H1 (cell line): ENCODE measurements at regions not wholly inside any gene's neighbourhood (a gene's known extent, or its start where the extent isn't known, plus 50 kb on each side); places are given as distances from the start of the nearest gene placed in this dataset.

Experiments
- CTCF ChIA-PET: fragments of 300-600 bp; sonication (Branson Sonifier 250); formaldehyde crosslinking; loops from one replicate; lab custom pipeline; 2021; ENCODE audit not compliant: partially characterized antibody; lab: Charles Lee
- POLR2A ChIA-PET: fragments of 300-600 bp; sonication (Branson Sonifier 250); formaldehyde crosslinking; loops from one replicate; lab custom pipeline; 2021; ENCODE audit warnings: inconsistent platforms; ENCODE audit not compliant: partially characterized antibody; lab: Charles Lee
- DNase-seq, 2 experiments: peaks; one replicate each; pipeline versions ENCODE4 v3.0.0 to v3.0.0-alpha.2; 2010 to 2022; ENCODE audit warnings: low spot score in 2 of 2, low read depth in 1 of 2, mixed read lengths in 1 of 2
- FAIRE-seq: peaks from 2 replicates; lab custom pipeline; 2011; peaks lifted over from hg19 to GRCh38; lab: Jason Lieb, UNC
- H2AFZ ChIP-seq: 2 replicates; pipeline ENCODE4 v1.8.1; 2012; ENCODE audit warnings: low read length, inconsistent platforms
- H2AK5ac ChIP-seq: 2 replicates; pipeline ENCODE4 v1.6.1; 2013; ENCODE audit warnings: low read depth, low read length
- H2BK120ac ChIP-seq: replicated peaks from 2 replicates; pipeline ENCODE3; 2013; ENCODE audit warnings: low read depth, low read length, inconsistent platforms
- H2BK12ac ChIP-seq: 2 replicates; pipeline ENCODE4 v1.6.1; 2013; ENCODE audit warnings: low read depth, low read length
- H2BK15ac ChIP-seq: 2 replicates; pipeline ENCODE4 v1.6.1; 2013; ENCODE audit warnings: low read length
- H2BK20ac ChIP-seq: 2 replicates; pipeline ENCODE4 v1.6.1; 2013; ENCODE audit warnings: low read length
- H2BK5ac ChIP-seq: 2 replicates; pipeline ENCODE4 v1.6.1; 2013; ENCODE audit warnings: low read depth, low read length
- H3K14ac ChIP-seq: 2 replicates; pipeline ENCODE4 v1.6.1; 2013; ENCODE audit warnings: inconsistent platforms; ENCODE audit not compliant: insufficient read length
- H3K18ac ChIP-seq: 2 replicates; pipeline ENCODE4 v1.6.1; 2013; ENCODE audit warnings: low read length; ENCODE audit errors: extremely low read depth
- H3K23ac ChIP-seq: 2 replicates; pipeline ENCODE4 v1.6.1; 2013; ENCODE audit warnings: inconsistent platforms; ENCODE audit not compliant: insufficient read length
- H3K23me2 ChIP-seq: 2 replicates; pipeline ENCODE4 v1.6.1; 2013; ENCODE audit warnings: low read depth, low read length
- H3K27ac ChIP-seq: 2 replicates; pipeline ENCODE4 v1.6.1; 2011; ENCODE audit warnings: low read depth, low read length, inconsistent platforms
- H3K27me3 ChIP-seq, 4 experiments: replicated peaks in 1 of 4; 1 replicate in 1 of 4; 2 replicates in 3 of 4; pipeline versions ENCODE4 v1.6.1 to v1.8.1; 2011 to 2013; ENCODE audit warnings: low read length in 3 of 4, mild to moderate bottlenecking in 3 of 4, inconsistent platforms in 2 of 4, mixed read lengths in 2 of 4, moderate library complexity in 1 of 4; ENCODE audit not compliant: control insufficient read depth in 3 of 4, insufficient read depth in 3 of 4; ENCODE audit errors: extremely low read depth in 1 of 4
- H3K36me3 ChIP-seq, 4 experiments: 2 replicates each; pipeline versions ENCODE4 v1.6.1 to v1.8.1; 2011 to 2013; ENCODE audit warnings: mild to moderate bottlenecking in 4 of 4, low read length in 3 of 4, moderate library complexity in 2 of 4, control low read depth in 1 of 4, inconsistent platforms in 1 of 4; ENCODE audit not compliant: insufficient read depth in 4 of 4, control insufficient read depth in 2 of 4
- H3K4ac ChIP-seq: replicated peaks from 2 replicates; pipeline ENCODE3; 2013; ENCODE audit warnings: low read length, low read depth, mixed read lengths, inconsistent platforms; ENCODE audit not compliant: insufficient read length
- H3K4me1 ChIP-seq, 4 experiments: replicated peaks in 1 of 4; 1 replicate in 1 of 4; 2 replicates in 3 of 4; pipeline versions ENCODE4 v1.6.1 to v1.8.1; 2011 to 2013; ENCODE audit warnings: low read length in 3 of 4, inconsistent platforms in 2 of 4, mixed read lengths in 1 of 4; ENCODE audit not compliant: insufficient read depth in 4 of 4, control insufficient read depth in 3 of 4
- H3K4me2 ChIP-seq, 2 experiments: 2 replicates each; pipeline versions ENCODE4 v1.6.1 to v1.8.1; 2011 to 2013; ENCODE audit warnings: low read depth in 2 of 2, low read length in 2 of 2, control low read depth in 1 of 2, inconsistent platforms in 1 of 2, mild to moderate bottlenecking in 1 of 2; ENCODE audit not compliant: insufficient read depth in 1 of 2
- H3K4me3 ChIP-seq, 4 experiments: fragments of 200-600, 300-600 bp in 1 of 4; sonication (generic), shearing (Covaris generic), sonication (Bioruptor Twin) in 1 of 4; 2 replicates each; pipeline versions ENCODE4 v1.5.1 to v1.8.1; 2011 to 2016; ENCODE audit warnings: low read length in 4 of 4, low read depth in 3 of 4, control low read depth in 2 of 4, inconsistent platforms in 2 of 4, mild to moderate bottlenecking in 2 of 4, mixed read lengths in 1 of 4, moderate library complexity in 1 of 4; ENCODE audit not compliant: insufficient read depth in 2 of 4; ENCODE audit errors: extremely low read depth in 1 of 4
- H3K56ac ChIP-seq: replicated peaks from 2 replicates; pipeline ENCODE3; 2013; ENCODE audit warnings: low read depth, mild to moderate bottlenecking, mixed read lengths, low read length, inconsistent platforms; ENCODE audit not compliant: insufficient read length
- H3K79me1 ChIP-seq: 2 replicates; pipeline ENCODE4 v1.6.1; 2013; ENCODE audit warnings: low read depth, low read length, control low read depth
- H3K79me2 ChIP-seq, 2 experiments: 2 replicates each; pipeline versions ENCODE4 v1.6.1 to v1.8.1; 2012 to 2013; ENCODE audit warnings: low read length in 2 of 2, mild to moderate bottlenecking in 2 of 2, inconsistent platforms in 1 of 2; ENCODE audit not compliant: insufficient read depth in 2 of 2, control insufficient read depth in 1 of 2
- H3K9ac ChIP-seq, 4 experiments: replicated peaks in 1 of 4; 1 replicate in 1 of 4; 2 replicates in 3 of 4; pipeline versions ENCODE4 v1.6.1 to v1.8.1; 2011 to 2013; ENCODE audit warnings: low read depth in 3 of 4, low read length in 3 of 4, control low read depth in 2 of 4, mild to moderate bottlenecking in 2 of 4, moderate library complexity in 2 of 4, inconsistent platforms in 1 of 4; ENCODE audit errors: extremely low read depth in 1 of 4
- H3K9me3 ChIP-seq, 2 experiments: 2 replicates each; pipeline versions ENCODE4 v1.6.1 to v1.8.1; 2012 to 2013; ENCODE audit warnings: mild to moderate bottlenecking in 2 of 2, moderate library complexity in 2 of 2, control low read depth in 1 of 2, inconsistent platforms in 1 of 2, low read depth in 1 of 2, low read length in 1 of 2, mixed read lengths in 1 of 2; ENCODE audit not compliant: insufficient read depth in 2 of 2
- H4K20me1 ChIP-seq, 2 experiments: replicated peaks in 1 of 2; 2 replicates each; pipeline versions ENCODE3 to v1.8.1; 2011 to 2013; ENCODE audit warnings: inconsistent platforms in 2 of 2, low read length in 2 of 2, mild to moderate bottlenecking in 1 of 2; ENCODE audit not compliant: insufficient read depth in 2 of 2, control insufficient read depth in 1 of 2
- H4K5ac ChIP-seq: 2 replicates; pipeline ENCODE4 v1.6.1; 2013; ENCODE audit warnings: low read length, low read depth, mixed read lengths, inconsistent platforms; ENCODE audit not compliant: insufficient read length
- H4K8ac ChIP-seq: 2 replicates; pipeline ENCODE4 v1.8.0; 2013; ENCODE audit warnings: mild to moderate bottlenecking, moderate library complexity, low read length, inconsistent platforms; ENCODE audit not compliant: insufficient read depth; ENCODE audit errors: extremely low read depth
- H4K91ac ChIP-seq: replicated peaks from 2 replicates; pipeline ENCODE3; 2013; ENCODE audit warnings: low read length, mixed read lengths, inconsistent platforms; ENCODE audit not compliant: insufficient read length
- BACH1 ChIP-seq: IDR thresholded peaks from 2 replicates; pipeline ENCODE4 v1.6.1; 2012; ENCODE audit warnings: low read length, improper control_type of control experiment
- BCL11A ChIP-seq, 2 experiments: IDR thresholded peaks; one replicate each; pipeline ENCODE4 v1.6.1; 2011; ENCODE audit warnings: low read depth in 2 of 2, low read length in 2 of 2, mild to moderate bottlenecking in 2 of 2
- CBX5 ChIP-seq: fragments of 300-800, 300-1000 bp; sonication (generic); IDR thresholded peaks from 2 replicates; pipeline ENCODE4 v1.7.1; 2016; ENCODE audit warnings: antibody characterized with exemption, low read length, low read depth
- FOSL1 ChIP-seq: IDR thresholded peaks from 2 replicates; pipeline ENCODE4 v1.6.1; 2011; ENCODE audit warnings: mild to moderate bottlenecking, low read depth, low read length, moderate library complexity; ENCODE audit not compliant: insufficient read depth
- KDM5A ChIP-seq: fragments of 200-600 bp; IDR thresholded peaks from 2 replicates; pipeline ENCODE4 v1.7.1; 2012; ENCODE audit warnings: mild to moderate bottlenecking, low read length, inconsistent platforms, mixed read lengths
- PHF8 ChIP-seq: fragments of 200-600 bp; sonication (generic); conservative IDR thresholded peaks from 2 replicates; pipeline ENCODE4 v1.7.1; 2012; ENCODE audit warnings: low read depth, mild to moderate bottlenecking, inconsistent platforms, low read length, moderate library complexity
- RXRA ChIP-seq: IDR thresholded peaks from 2 replicates; pipeline ENCODE4 v1.6.1; 2011; ENCODE audit warnings: low read depth, mild to moderate bottlenecking, low read length, moderate library complexity; ENCODE audit not compliant: insufficient read depth
- SP1 ChIP-seq: IDR thresholded peaks from 2 replicates; pipeline ENCODE4 v1.6.1; 2011; ENCODE audit warnings: low read depth, low read length
- SRF ChIP-seq: IDR thresholded peaks from 2 replicates; pipeline ENCODE4 v1.6.1; 2011; ENCODE audit warnings: mild to moderate bottlenecking, low read depth, low read length, moderate library complexity
- TAF1 ChIP-seq: IDR thresholded peaks from 2 replicates; pipeline ENCODE4 v1.6.1; 2011; ENCODE audit warnings: mild to moderate bottlenecking, low read depth, low read length
- YY1 ChIP-seq: IDR thresholded peaks from 2 replicates; pipeline ENCODE4 v1.6.1; 2011; ENCODE audit warnings: low read depth, mild to moderate bottlenecking, low read length
- WGBS, 2 experiments: shearing (Covaris generic) in 1 of 2; methylation state at CpG; one replicate each; pipeline versions ENCODE4 v1.1.6 to v1.1.7; 2013 to 2015; ENCODE audit warnings: low lambda C conversion rate in 2 of 2, mixed read lengths in 2 of 2, inconsistent platforms in 1 of 2, low coverage in 1 of 2, missing lambda C conversion rate in 1 of 2; ENCODE audit not compliant: insufficient replicate concordance in 2 of 2, insufficient coverage in 1 of 2, insufficient read length in 1 of 2; ENCODE audit errors: extremely low coverage in 1 of 2, missing lambda C conversion rate in 1 of 2; 5-methylcytosine and 5-hydroxymethylcytosine counted together

DNA sequence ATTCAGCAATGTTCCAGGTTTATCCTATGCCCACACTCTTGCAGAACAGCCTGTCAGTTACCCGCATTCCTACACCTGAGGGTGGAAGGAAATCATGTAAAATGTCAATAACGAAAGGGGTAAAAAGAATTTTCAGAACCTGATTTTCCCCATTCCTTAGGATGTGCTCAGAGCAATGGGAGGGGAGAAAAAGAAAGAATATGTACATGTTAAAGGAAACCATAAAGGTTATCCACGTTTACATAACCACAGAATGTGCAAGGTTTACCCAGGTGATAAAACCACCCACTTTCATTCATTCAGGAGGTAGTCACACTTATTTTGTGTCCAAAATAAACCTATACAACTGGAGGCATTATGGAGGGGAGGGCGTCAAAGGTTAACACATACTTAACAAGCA, 335.5 kb downstream of the ZNF674 start:
- H2AK5ac ChIP-seq: no peak overlapping the region
- no peak overlapping the region for H2BK15ac ChIP-seq
- H3K23ac ChIP-seq: no peak overlapping the region
- no peak overlapping the region for H4K91ac ChIP-seq
- no peaks in the 10 kb centered on the region for H3K36me3 ChIP-seq
- no peak overlapping the region for H4K5ac ChIP-seq
- H3K18ac ChIP-seq: no peak overlapping the region
- no peaks in the 10 kb centered on the region for H3K9me3 ChIP-seq
- no peak overlapping the region for H3K4ac ChIP-seq
- H3K27ac ChIP-seq: no peak overlapping the region
- no peak overlapping the region for H2AFZ ChIP-seq
- H3K79me1 ChIP-seq: no peaks in the 10 kb centered on the region
- H2BK5ac ChIP-seq: no peak overlapping the region
- ChIA-PET CTCF (no interaction called here), POLR2A (no interaction called here)
- no peak overlapping the region for H4K8ac ChIP-seq
- H2BK120ac ChIP-seq: no peak overlapping the region
- no peak overlapping the region for H3K4me3 ChIP-seq
- FAIRE-seq: no peak
- 55% methylated on average over 4 of the region's 4 CpGs; no CpG with 5 or more reads in 1 of the 2 experiments for WGBS, 2 experiments
- H3K4me2 ChIP-seq: no peak overlapping the region
- no peaks in the 10 kb centered on the region for H4K20me1 ChIP-seq
- no peaks in the 10 kb centered on the region for H3K79me2 ChIP-seq
- H2BK12ac ChIP-seq: no peak overlapping the region
- H3K27me3 ChIP-seq: no peaks in the 10 kb centered on the region
- H3K9ac ChIP-seq: no peak overlapping the region
- no peaks in the 10 kb centered on the region for H3K23me2 ChIP-seq
- DNase-seq: no peak
- no peak overlapping the region for H2BK20ac ChIP-seq
- H3K14ac ChIP-seq: no peak overlapping the region
- no peak overlapping the region for H3K56ac ChIP-seq
- H3K4me1 ChIP-seq: no peaks in the 10 kb centered on the region
- no peak for TF ChIP-seq YY1
- no peak for TF ChIP-seq KDM5A
- TF ChIP-seq TAF1: no peak
- TF ChIP-seq FOSL1: no peak
- no peak for TF ChIP-seq SP1
- TF ChIP-seq PHF8: no peak
- TF ChIP-seq RXRA: no peak
- no peak for TF ChIP-seq SRF
- TF ChIP-seq BCL11A (IDR thresholded peaks at IDR 0.05; ENCODE audit: low read depth in 2 of 2, low read length in 2 of 2): no peak
- no peak for TF ChIP-seq BACH1
- TF ChIP-seq CBX5: no peak
